GM12878 (cell line): ENCODE measurements at regions not wholly inside any gene's neighbourhood (a gene's known extent, or its start where the extent isn't known, plus 50 kb on each side); places are given as distances from the start of the nearest gene placed in this dataset.

ENCODE experiments used
- ATAC-seq: fragments of 200-7000 bp; cut with Tn5 transposase; 3 replicates; pipeline ENCODE4 v1.9.1; 2020; ENCODE audit warnings: mild to moderate bottlenecking, moderate library complexity
- BruUV-seq: library from RNA; stranded (reverse); fragments of 400-500 nt; replicated peaks from 2 replicates; lab custom pipeline; 2021; lab: Mats Ljungman, UMichigan
- CTCF ChIA-PET: fragments of 300-600 bp; sonication (Branson Sonifier 250); formaldehyde crosslinking; extraction: SDS; loops from one replicate; lab custom pipeline; 2021; ENCODE audit warnings: inconsistent platforms; lab: Yijun Ruan, JAX
- POLR2A ChIA-PET: fragments of 350-600 bp; formaldehyde crosslinking; extraction: SDS; loops from one replicate; lab custom pipeline; 2021; ENCODE audit warnings: inconsistent platforms; lab: Charles Lee
- RAD21 ChIA-PET: fragments of 300-600 bp; sonication (Branson Sonifier 250); formaldehyde crosslinking; loops from one replicate; lab custom pipeline; 2023; ENCODE audit warnings: antibody characterized with exemption; ENCODE audit not compliant: unreplicated experiment; lab: Charles Lee
- SMC1A ChIA-PET: fragments of 300-600 bp; sonication (Branson Sonifier 250); formaldehyde crosslinking; loops from one replicate; lab custom pipeline; 2023; ENCODE audit not compliant: unreplicated experiment, uncharacterized antibody; lab: Charles Lee
- DNase-seq: peaks from one replicate; pipeline ENCODE4 v3.0.0-alpha.2; 2011; ENCODE audit warnings: low read depth, low spot score
- FAIRE-seq: peaks from 3 replicates; lab custom pipeline; 2011; peaks lifted over from hg19 to GRCh38; lab: Jason Lieb, UNC
- H2AFZ ChIP-seq: 2 replicates; pipeline ENCODE4 v1.6.0; 2011; ENCODE audit warnings: low read depth, low read length, control low read depth; ENCODE audit not compliant: control insufficient read depth
- H3K27ac ChIP-seq: 2 replicates; pipeline ENCODE4 v1.5.1; 2011; ENCODE audit warnings: control low read depth; ENCODE audit not compliant: control insufficient read depth, insufficient read depth
- H3K27me3 ChIP-seq, 2 experiments: replicated peaks in 1 of 2; 2 replicates each; pipeline versions ENCODE4 v1.6.0 to v1.6.1; 2011; ENCODE audit warnings: low read length in 1 of 2; ENCODE audit not compliant: control insufficient read depth in 2 of 2, insufficient read depth in 2 of 2
- H3K36me3 ChIP-seq, 2 experiments: 2 replicates each; pipeline ENCODE4 v1.5.1; 2011; ENCODE audit warnings: low read length in 1 of 2; ENCODE audit not compliant: control insufficient read depth in 2 of 2, insufficient read depth in 2 of 2
- H3K4me1 ChIP-seq: 2 replicates; pipeline ENCODE4 v1.6.1; 2011; ENCODE audit warnings: mild to moderate bottlenecking, low read length, moderate library complexity, mixed read lengths; ENCODE audit not compliant: control insufficient read depth, insufficient read depth
- H3K4me2 ChIP-seq: 2 replicates; pipeline ENCODE4 v1.6.0; 2011; ENCODE audit warnings: control low read depth; ENCODE audit not compliant: control insufficient read depth, insufficient read depth
- H3K4me3 ChIP-seq: fragments of 200-600 bp; sonication (generic); 2 replicates; pipeline ENCODE4 v1.5.1; 2016
- H3K79me2 ChIP-seq: 2 replicates; pipeline ENCODE4 v1.6.0; 2011; ENCODE audit warnings: low read length; ENCODE audit not compliant: control insufficient read depth, insufficient read depth
- H3K9ac ChIP-seq: 2 replicates; pipeline ENCODE4 v1.8.0; 2011; ENCODE audit warnings: low read length, control low read depth, mixed read lengths; ENCODE audit not compliant: control insufficient read depth, insufficient read depth
- H3K9me3 ChIP-seq: replicated peaks from 3 replicates; pipeline ENCODE4 v1.5.1; 2011; ENCODE audit warnings: mild to moderate bottlenecking, low read length; ENCODE audit not compliant: control insufficient read depth, insufficient read depth
- H4K20me1 ChIP-seq: 2 replicates; pipeline ENCODE4 v1.6.0; 2011; ENCODE audit not compliant: control insufficient read depth, insufficient read depth
- DPF2 ChIP-seq: fragments of 450-650 bp; IDR thresholded peaks from 2 replicates; pipeline ENCODE4 v1.6.1; 2017; ENCODE audit warnings: mild to moderate bottlenecking
- MYC ChIP-seq: IDR thresholded peaks from 2 replicates; pipeline ENCODE4 v1.6.1; 2011; ENCODE audit warnings: mild to moderate bottlenecking, low read length, moderate library complexity, inconsistent platforms; ENCODE audit not compliant: insufficient read depth, insufficient replicate concordance, insufficient read length, severe bottlenecking
- NFXL1 ChIP-seq: fragments of 450-650 bp; IDR thresholded peaks from 2 replicates; pipeline ENCODE4 v1.6.1; 2017; ENCODE audit warnings: antibody characterized with exemption, mild to moderate bottlenecking, borderline replicate concordance
- PAX5 ChIP-seq: IDR thresholded peaks from 2 replicates; pipeline ENCODE4 v1.6.1; 2011; ENCODE audit warnings: low read depth, low read length, borderline replicate concordance
- RCOR1 ChIP-seq: conservative IDR thresholded peaks from 2 replicates; pipeline ENCODE4 v1.6.1; 2012; ENCODE audit warnings: low read depth, low read length, improper control_type of control experiment
- ZBTB11 ChIP-seq: fragments of 450-650 bp; formaldehyde crosslinking; IDR thresholded peaks from 2 replicates; pipeline ENCODE4 v1.5.0; 2022; ENCODE audit warnings: mild to moderate bottlenecking, missing genetic modification characterization
- WGBS: methylation state at CpG from one replicate; pipeline ENCODE4 v1.1.6; 2016; ENCODE audit warnings: low lambda C conversion rate; ENCODE audit not compliant: insufficient replicate concordance, insufficient coverage; ENCODE audit errors: missing lambda C conversion rate; 5-methylcytosine and 5-hydroxymethylcytosine counted together
- in situ Hi-C: fragments of 300-500 bp; cut with MboI; formaldehyde crosslinking; loops from 9 replicates; pipeline ENCODE4 v1.14.3; 2018; ENCODE audit warnings: mixed read lengths
- intact Hi-C: fragments of 100-400 bp; cut with micrococcal nuclease; formaldehyde crosslinking; loops from one replicate; pipeline ENCODE4 v1.14.2; 2022; ENCODE audit not compliant: unreplicated experiment

GRCh38 chr1:110778821-110779220 lies 94.1 kb upstream of the CD53 start:
- SMC1A ChIA-PET = interaction anchor here (0.6 to 7.8 kb wide), 4 partner anchors 12 to 435 kb away, joined by 3 to 89 read pairs (median 44); no protein-coding TSS in a partner anchor
- no peak for FAIRE-seq
- in situ Hi-C loops = no loop called here

More at GRCh38 chr1:110778821-110779220, 94.1 kb upstream of the CD53 start:
- Histone ChIP-seq H3K36me3 (no peaks in the 10 kb centered on the region), H3K9me3 (no peaks in the 10 kb centered on the region), H4K20me1 (no peaks in the 10 kb centered on the region), H3K4me1 (no peaks in the 10 kb centered on the region), H3K9ac (no peak overlapping the region), H2AFZ (no peak overlapping the region), H3K79me2 (no peaks in the 10 kb centered on the region), H3K27me3 (no peaks in the 10 kb centered on the region), H3K27ac (no peak overlapping the region), H3K4me3 (no peak overlapping the region), H3K4me2 (no peak overlapping the region)
- ChIA-PET CTCF (interaction anchor here (0.7 to 7.7 kb wide), 10 partner anchors 9 to 256 kb away, joined by 3 to 93 read pairs (median 9); no protein-coding TSS in a partner anchor), RAD21 (no interaction called here), POLR2A (interaction anchor here (0.6 kb wide), 1 partner anchor 138 kb away, joined by 7 read pairs; no protein-coding TSS in a partner anchor)
- WGBS = 8% methylated on average over 1 of the region's 1 CpG
- BruUV-seq = no TSS peak
- ATAC-seq (no peak), DNase-seq (no peak)
- intact Hi-C loops = no loop called here
- TF ChIP-seq ZBTB11 (no peak), MYC (no peak), NFXL1 (no peak), DPF2 (no peak), PAX5 (no peak), RCOR1 (no peak)
